IMR-90 (cell line): ENCODE measurements at regions not wholly inside any gene's neighbourhood (a gene's known extent, or its start where the extent isn't known, plus 50 kb on each side); places are given as distances from the start of the nearest gene placed in this dataset.

Experiments
- ATAC-seq: fragments of 200-7000 bp; cut with Tn5 transposase; 2 replicates; pipeline ENCODE4 v1.9.1; 2020; ENCODE audit warnings: low read depth, mild to moderate bottlenecking, moderate library complexity
- BruUV-seq: library from RNA; stranded (reverse); fragments of 400-500 nt; replicated peaks from 2 replicates; lab custom pipeline; 2021; lab: Mats Ljungman, UMichigan
- CTCF ChIA-PET: fragments of 300-600 bp; formaldehyde crosslinking; extraction: SDS; loops from one replicate; lab custom pipeline; 2021; ENCODE audit warnings: antibody characterized with exemption; lab: Yijun Ruan, JAX
- POLR2A ChIA-PET: fragments of 300-600 bp; sonication (Branson Sonifier 250); formaldehyde crosslinking; loops from one replicate; lab custom pipeline; 2022; ENCODE audit warnings: antibody characterized with exemption; ENCODE audit not compliant: unreplicated experiment; lab: Charles Lee
- DNase-seq: peaks from one replicate; pipeline ENCODE4 v3.0.0; 2013
- H2AFZ ChIP-seq: replicated peaks from 2 replicates; pipeline ENCODE3; 2013; ENCODE audit warnings: low read length, mild to moderate bottlenecking; ENCODE audit not compliant: poor library complexity
- H2AK5ac ChIP-seq: 2 replicates; pipeline ENCODE4 v1.6.1; 2013; ENCODE audit warnings: low read depth, low read length, inconsistent platforms
- H2AK9ac ChIP-seq: replicated peaks from 2 replicates; pipeline ENCODE3; 2013; ENCODE audit warnings: mild to moderate bottlenecking, low read depth, low read length, moderate library complexity; ENCODE audit not compliant: poor library complexity
- H2BK120ac ChIP-seq: 2 replicates; pipeline ENCODE4 v1.6.1; 2013; ENCODE audit warnings: low read depth, low read length, inconsistent platforms
- H2BK15ac ChIP-seq: 3 replicates; pipeline ENCODE4 v1.6.1; 2013; ENCODE audit warnings: low read depth, low read length, inconsistent platforms
- H2BK20ac ChIP-seq: 2 replicates; pipeline ENCODE4 v1.6.1; 2013; ENCODE audit warnings: low read depth, mild to moderate bottlenecking, inconsistent platforms, low read length, moderate library complexity
- H2BK5ac ChIP-seq: 2 replicates; pipeline ENCODE4 v1.6.1; 2013; ENCODE audit warnings: mild to moderate bottlenecking, low read depth, low read length, inconsistent platforms; ENCODE audit not compliant: poor library complexity, severe bottlenecking
- H3K14ac ChIP-seq: replicated peaks from 2 replicates; pipeline ENCODE4 v1.6.1; 2013; ENCODE audit warnings: low read depth, low read length, inconsistent platforms
- H3K18ac ChIP-seq: 2 replicates; pipeline ENCODE4 v1.6.1; 2013; ENCODE audit warnings: low read depth, low read length, control low read depth
- H3K23ac ChIP-seq: 2 replicates; pipeline ENCODE4 v1.6.1; 2013; ENCODE audit warnings: low read depth, low read length, inconsistent platforms
- H3K27ac ChIP-seq: 2 replicates; pipeline ENCODE4 v1.5.1; 2013; ENCODE audit warnings: mild to moderate bottlenecking, control low read depth, low read length; ENCODE audit not compliant: insufficient read depth
- H3K27me3 ChIP-seq: 2 replicates; pipeline ENCODE4 v1.6.1; 2013; ENCODE audit warnings: low read length; ENCODE audit not compliant: control insufficient read depth, insufficient read depth
- H3K36me3 ChIP-seq: 2 replicates; pipeline ENCODE4 v1.6.1; 2013; ENCODE audit warnings: low read length, mixed read lengths; ENCODE audit not compliant: control insufficient read depth, insufficient read depth
- H3K4ac ChIP-seq: 2 replicates; pipeline ENCODE4 v1.6.1; 2013; ENCODE audit warnings: low read depth, low read length, inconsistent platforms
- H3K4me1 ChIP-seq: 2 replicates; pipeline ENCODE4 v1.6.1; 2013; ENCODE audit warnings: low read length, mixed read lengths; ENCODE audit not compliant: control insufficient read depth, insufficient read depth
- H3K4me2 ChIP-seq: 2 replicates; pipeline ENCODE4 v1.6.1; 2013; ENCODE audit warnings: low read depth, mild to moderate bottlenecking, control low read depth, low read length, moderate library complexity
- H3K4me3 ChIP-seq: 2 replicates; pipeline ENCODE4 v1.5.1; 2013; ENCODE audit warnings: low read depth, mild to moderate bottlenecking, control low read depth, low read length, moderate library complexity; ENCODE audit not compliant: insufficient read depth
- H3K56ac ChIP-seq: 2 replicates; pipeline ENCODE4 v1.6.1; 2013; ENCODE audit warnings: low read length, inconsistent platforms; ENCODE audit not compliant: insufficient read depth; ENCODE audit errors: extremely low read depth
- H3K79me1 ChIP-seq, 2 experiments: 2 replicates each; pipeline ENCODE4 v1.6.1; 2013; ENCODE audit warnings: low read length in 2 of 2, inconsistent platforms in 1 of 2, low read depth in 1 of 2
- H3K9ac ChIP-seq: 2 replicates; pipeline ENCODE4 v1.6.1; 2013; ENCODE audit warnings: low read depth, low read length, control low read depth
- H3K9me1 ChIP-seq: 2 replicates; pipeline ENCODE4 v1.6.1; 2013; ENCODE audit warnings: low read length, inconsistent platforms; ENCODE audit not compliant: insufficient read depth
- H3K9me3 ChIP-seq: 2 replicates; pipeline ENCODE4 v1.6.1; 2013; ENCODE audit warnings: low read length; ENCODE audit not compliant: control insufficient read depth, insufficient read depth
- H4K20me1 ChIP-seq: 2 replicates; pipeline ENCODE4 v1.6.1; 2013; ENCODE audit warnings: low read length, inconsistent platforms; ENCODE audit not compliant: insufficient read depth
- H4K5ac ChIP-seq: 2 replicates; pipeline ENCODE4 v1.6.1; 2013; ENCODE audit warnings: mild to moderate bottlenecking, low read depth, low read length, control low read depth
- H4K8ac ChIP-seq, 2 experiments: 2 replicates each; pipeline ENCODE4 v1.6.1; 2013; ENCODE audit warnings: low read depth in 2 of 2, low read length in 2 of 2, control low read depth in 1 of 2, inconsistent platforms in 1 of 2
- H4K91ac ChIP-seq: 2 replicates; pipeline ENCODE4 v1.6.1; 2013; ENCODE audit warnings: low read depth, low read length, inconsistent platforms; ENCODE audit not compliant: insufficient read depth
- BHLHE40 ChIP-seq: fragments of 150-350 bp; IDR thresholded peaks from 2 replicates; pipeline ENCODE4 v1.6.1; 2016; ENCODE audit warnings: mild to moderate bottlenecking, low read depth, low read length
- CEBPB ChIP-seq: IDR thresholded peaks from 2 replicates; pipeline ENCODE4 v1.6.1; 2012; ENCODE audit warnings: low read depth, low read length, improper control_type of control experiment
- CHD1 ChIP-seq: IDR thresholded peaks from 2 replicates; pipeline ENCODE4 v1.6.1; 2012; ENCODE audit warnings: low read depth, low read length, improper control_type of control experiment
- CTCF ChIP-seq: conservative IDR thresholded peaks from 2 replicates; pipeline ENCODE4 v1.5.1; 2012; ENCODE audit warnings: mild to moderate bottlenecking, low read depth, low read length, improper control_type of control experiment
- ELK1 ChIP-seq: fragments of 150-350 bp; IDR thresholded peaks from 2 replicates; pipeline ENCODE4 v1.6.1; 2016; ENCODE audit warnings: low read depth, mild to moderate bottlenecking, low read length, moderate library complexity, borderline replicate concordance
- FOS ChIP-seq: fragments of 150-350 bp; IDR thresholded peaks from 2 replicates; pipeline ENCODE4 v1.6.1; 2016; ENCODE audit warnings: low read depth, low read length
- MAFK ChIP-seq: IDR thresholded peaks from 2 replicates; pipeline ENCODE4 v1.6.1; 2012; ENCODE audit warnings: low read depth, low read length, improper control_type of control experiment
- MAZ ChIP-seq: IDR thresholded peaks from 2 replicates; pipeline ENCODE4 v1.6.1; 2012; ENCODE audit warnings: low read depth, mild to moderate bottlenecking, low read length, improper control_type of control experiment, moderate library complexity, borderline replicate concordance
- MXI1 ChIP-seq: IDR thresholded peaks from 2 replicates; pipeline ENCODE4 v1.6.1; 2012; ENCODE audit warnings: low read depth, mild to moderate bottlenecking, low read length, moderate library complexity, borderline replicate concordance
- NFE2L2 ChIP-seq: fragments of 150-350 bp; IDR thresholded peaks from 2 replicates; pipeline ENCODE4 v1.6.1; 2016; ENCODE audit warnings: low read depth, mild to moderate bottlenecking, low read length
- POLR2A ChIP-seq: IDR thresholded peaks from 2 replicates; pipeline ENCODE4 v1.6.1; 2012; ENCODE audit warnings: mild to moderate bottlenecking, low read depth, low read length
- RAD21 ChIP-seq: IDR thresholded peaks from 2 replicates; pipeline ENCODE4 v1.6.1; 2012; ENCODE audit warnings: low read length, improper control_type of control experiment
- RCOR1 ChIP-seq: IDR thresholded peaks from 2 replicates; pipeline ENCODE4 v1.6.1; 2012; ENCODE audit warnings: mild to moderate bottlenecking, low read length, improper control_type of control experiment; ENCODE audit not compliant: insufficient replicate concordance
- RFX5 ChIP-seq: IDR thresholded peaks from 2 replicates; pipeline ENCODE4 v1.8.0; 2012; ENCODE audit warnings: low read depth, mild to moderate bottlenecking, low read length, moderate library complexity
- SMC3 ChIP-seq: fragments of 150-350 bp; IDR thresholded peaks from 2 replicates; pipeline ENCODE4 v1.6.1; 2016; ENCODE audit warnings: low read depth, mild to moderate bottlenecking, antibody characterized with exemption, low read length, moderate library complexity
- WGBS, 2 experiments: methylation state at CpG; one replicate each; pipeline versions ENCODE4 v1.1.5 to v1.1.7; 2013; ENCODE audit warnings: missing lambda C conversion rate in 2 of 2; ENCODE audit not compliant: insufficient read length in 1 of 2; ENCODE audit errors: extremely low coverage in 2 of 2; 5-methylcytosine and 5-hydroxymethylcytosine counted together
- dilution Hi-C: fragments of 300-500 bp; cut with HindIII; formaldehyde crosslinking; loops from one replicate; pipeline ENCODE4 v1.14.3; 2018; ENCODE audit warnings: low sequenced_read_pairs; ENCODE audit not compliant: unreplicated experiment
- in situ Hi-C: fragments of 300-500 bp; cut with MboI; formaldehyde crosslinking; loops from 3 replicates; pipeline ENCODE4 v1.14.3; 2019; ENCODE audit warnings: low sequenced_read_pairs, inconsistent platforms, mixed read lengths
- intact Hi-C: fragments of 100-400 bp; cut with micrococcal nuclease; formaldehyde crosslinking; loops from 2 replicates; pipeline ENCODE4 v1.10.0; 2022
- TF ChIP-seq, protein P1 (sequence below): fragments of 150-350 bp; IDR thresholded peaks from 2 replicates; pipeline ENCODE4 v1.6.1; 2017; ENCODE audit warnings: mild to moderate bottlenecking, antibody characterized with exemption, low read length, low read depth

GRCh38 chr2:58852243-58852642 is 611.1 kb upstream of the FANCL start:
- no peaks in the 10 kb centered on the region for H3K4me1 ChIP-seq
- TF ChIP-seq RCOR1, result no peak
- TF ChIP-seq BHLHE40, result no peak
- no peak for TF ChIP-seq CHD1
- no peak for TF ChIP-seq CTCF
- no peak for TF ChIP-seq SMC3
- TF ChIP-seq RFX5, result no peak
- TF ChIP-seq, protein P1, sequence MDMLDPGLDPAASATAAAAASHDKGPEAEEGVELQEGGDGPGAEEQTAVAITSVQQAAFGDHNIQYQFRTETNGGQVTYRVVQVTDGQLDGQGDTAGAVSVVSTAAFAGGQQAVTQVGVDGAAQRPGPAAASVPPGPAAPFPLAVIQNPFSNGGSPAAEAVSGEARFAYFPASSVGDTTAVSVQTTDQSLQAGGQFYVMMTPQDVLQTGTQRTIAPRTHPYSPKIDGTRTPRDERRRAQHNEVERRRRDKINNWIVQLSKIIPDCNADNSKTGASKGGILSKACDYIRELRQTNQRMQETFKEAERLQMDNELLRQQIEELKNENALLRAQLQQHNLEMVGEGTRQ, result no peak
- TF ChIP-seq FOS, result no peak
- TF ChIP-seq CEBPB, result no peak
- no peak for TF ChIP-seq MAFK
- TF ChIP-seq NFE2L2, result no peak
- no peak for TF ChIP-seq POLR2A
- no peak for TF ChIP-seq RAD21
- TF ChIP-seq MAZ, result no peak
- no peak for TF ChIP-seq ELK1
- TF ChIP-seq MXI1, result no peak
- no peaks in the 10 kb centered on the region for H4K20me1 ChIP-seq
- no peaks in the 10 kb centered on the region for H3K27me3 ChIP-seq
- no peak overlapping the region for H2BK5ac ChIP-seq
- ATAC-seq, result no peak
- no peak overlapping the region for H3K27ac ChIP-seq
- H2AK9ac ChIP-seq, result no peak overlapping the region
- in situ Hi-C loops (no loop called here), intact Hi-C loops (loop anchor here (5.0 kb wide), 1 partner anchor 330 kb away; no protein-coding TSS in a partner anchor), dilution Hi-C loops (no loop called here)
- H3K9me3 ChIP-seq, result no peaks in the 10 kb centered on the region
- H4K8ac ChIP-seq, result no peak overlapping the region
- H3K9me1 ChIP-seq, result no peaks in the 10 kb centered on the region
- H3K4me2 ChIP-seq, result no peak overlapping the region
- no CpG with 5 or more reads among the region's 5 CpGs for WGBS, 2 experiments
- H2BK120ac ChIP-seq, result no peak overlapping the region
- H3K36me3 ChIP-seq, result no peaks in the 10 kb centered on the region
- no peak overlapping the region for H3K9ac ChIP-seq
- no peak overlapping the region for H3K4ac ChIP-seq
- no peak overlapping the region for H3K56ac ChIP-seq
- no peak overlapping the region for H3K18ac ChIP-seq
- H2AK5ac ChIP-seq, result no peak overlapping the region
- CTCF ChIA-PET, result interaction anchor here (0.6 kb wide), 1 partner anchor 1588 kb away, joined by 3 read pairs; no protein-coding TSS in a partner anchor
- H3K4me3 ChIP-seq, result no peak overlapping the region
- POLR2A ChIA-PET, result no interaction called here
- H2BK20ac ChIP-seq, result no peak overlapping the region
- H2AFZ ChIP-seq, result no peak overlapping the region
- no peak overlapping the region for H3K14ac ChIP-seq
- no peak for DNase-seq
- no TSS peak for BruUV-seq
- no peak overlapping the region for H3K23ac ChIP-seq
- no peak overlapping the region for H4K91ac ChIP-seq
- H2BK15ac ChIP-seq, result no peak overlapping the region
- H3K79me1 ChIP-seq, result no peaks in the 10 kb centered on the region
- H4K5ac ChIP-seq, result no peak overlapping the region
